Sigmoid colon (tissue), 4 donors: ENCODE measurements at regions not wholly inside any gene's neighbourhood (a gene's known extent, or its start where the extent isn't known, plus 50 kb on each side); places are given as distances from the start of the nearest gene placed in this dataset.

Experiments
- CTCF ChIP-seq, 4 experiments: fragments of 450-650 bp in 3 of 4; fragments of 200-600 bp in 1 of 4; IDR thresholded peaks; one replicate each; pipeline ENCODE4 v1.5.1; 2016 to 2019; ENCODE audit warnings: antibody characterized with exemption in 4 of 4, mild to moderate bottlenecking in 3 of 4, moderate library complexity in 2 of 4
- POLR2AphosphoS5 ChIP-seq, 4 donors: sonication (generic); formaldehyde crosslinking; IDR thresholded peaks; one replicate each; pipeline ENCODE4 v1.6.1; 2017; ENCODE audit warnings: antibody characterized with exemption in 4 of 4

- TF ChIP-seq CTCF (IDR thresholded peaks at IDR 0.05) = no peak
- TF ChIP-seq POLR2AphosphoS5 (IDR thresholded peaks at IDR 0.05) = no peak
Measured at GRCh38 chr3:42022355-42022754, 60.5 kb upstream of the ULK4 start.
